Effector CD8-positive, alpha-beta T cell (primary cell): ENCODE measurements at regions not wholly inside any gene's neighbourhood (a gene's known extent, or its start where the extent isn't known, plus 50 kb on each side); places are given as distances from the start of the nearest gene placed in this dataset.
"Not testable (repeated sequence)": the region's sequence is repeated elsewhere in the genome, so short reads cannot be mapped to it uniquely, and the experiment has no call there.

Experiments used
- DNase-seq: peaks from one replicate; lab custom pipeline; 2025; lab: John Stamatoyannopoulos, UW

DNA sequence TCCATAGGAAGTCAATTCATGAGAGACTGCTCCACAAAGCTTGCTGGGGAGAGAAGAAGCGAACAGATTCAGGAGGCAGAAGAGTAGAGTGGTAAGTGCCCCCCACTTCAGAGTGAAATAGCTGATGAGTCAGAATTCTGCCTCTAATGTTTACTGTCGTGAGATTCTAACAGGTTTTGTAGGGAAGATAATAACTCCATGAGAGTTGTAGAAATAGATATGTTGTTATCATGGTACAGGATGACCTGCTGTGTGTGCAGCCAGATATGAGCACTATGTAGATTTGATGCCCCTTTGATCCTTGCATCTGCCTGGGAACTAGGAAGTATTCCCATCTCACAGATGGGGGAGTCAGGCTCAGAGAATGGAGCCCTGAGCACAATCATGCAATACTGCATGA lies 502.4 kb upstream of the CDH11 start:
- DNase-seq = no peak

DNA sequence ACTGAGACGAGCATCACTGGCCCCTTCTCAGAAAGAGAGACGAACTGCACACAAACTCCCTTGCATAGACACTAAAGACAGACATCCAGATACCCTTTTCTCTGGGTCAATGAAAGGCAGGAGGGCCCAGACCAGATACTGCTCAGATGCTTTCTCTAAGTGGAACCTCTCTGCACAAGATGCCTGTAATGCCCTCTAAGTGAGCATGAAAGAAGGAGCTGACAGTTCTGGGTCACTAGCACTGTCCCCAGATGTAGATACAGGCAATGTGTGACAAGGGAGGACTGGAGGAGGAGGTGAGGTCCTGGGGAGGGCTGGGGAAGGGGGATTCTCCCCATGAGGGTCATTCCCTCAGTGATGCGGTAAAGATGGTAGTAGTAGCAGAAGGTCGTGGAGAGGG lies 501.0 kb upstream of the CDH11 start:
- no peak for DNase-seq

DNA sequence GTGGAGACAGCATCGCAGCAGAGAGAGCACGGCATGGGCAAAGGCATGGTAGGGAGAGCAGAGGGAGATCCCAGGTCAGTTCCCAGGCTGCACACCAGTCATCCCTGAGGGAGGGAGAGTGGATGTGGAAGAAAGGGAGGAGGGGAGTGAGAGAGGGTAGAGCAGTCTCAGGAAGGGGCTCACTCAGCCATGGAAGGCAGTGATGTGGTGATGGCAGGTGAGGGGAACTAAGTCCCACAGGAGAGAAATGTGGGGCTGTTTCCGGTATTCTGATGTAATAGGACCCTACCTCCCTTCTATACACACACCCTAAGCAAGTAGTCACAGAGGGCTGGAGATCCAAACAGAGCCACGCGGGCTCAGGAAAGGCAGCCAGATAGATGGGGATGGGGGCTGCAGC lies 500.3 kb upstream of the CDH11 start:
- no peak for DNase-seq

DNA sequence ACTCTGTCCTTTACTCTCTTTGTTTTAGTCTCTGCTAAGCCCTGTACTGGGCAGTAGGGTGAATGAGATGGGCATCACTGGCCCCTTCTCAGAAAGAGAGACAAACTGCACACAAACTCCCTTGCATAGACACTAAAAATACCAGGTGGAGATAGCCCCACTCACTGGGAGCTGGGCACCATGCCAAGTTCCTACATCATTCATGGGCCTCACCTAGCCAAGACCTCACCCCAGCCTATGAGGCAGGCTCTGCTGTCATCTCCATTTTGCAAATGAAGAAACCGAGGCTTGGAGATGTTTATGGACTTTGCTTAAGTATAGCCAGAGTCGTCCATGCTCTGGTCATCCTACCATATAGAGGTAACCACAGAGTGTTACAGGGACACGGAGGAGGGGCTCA lies 499.8 kb upstream of the CDH11 start:
- DNase-seq = no peak

DNA sequence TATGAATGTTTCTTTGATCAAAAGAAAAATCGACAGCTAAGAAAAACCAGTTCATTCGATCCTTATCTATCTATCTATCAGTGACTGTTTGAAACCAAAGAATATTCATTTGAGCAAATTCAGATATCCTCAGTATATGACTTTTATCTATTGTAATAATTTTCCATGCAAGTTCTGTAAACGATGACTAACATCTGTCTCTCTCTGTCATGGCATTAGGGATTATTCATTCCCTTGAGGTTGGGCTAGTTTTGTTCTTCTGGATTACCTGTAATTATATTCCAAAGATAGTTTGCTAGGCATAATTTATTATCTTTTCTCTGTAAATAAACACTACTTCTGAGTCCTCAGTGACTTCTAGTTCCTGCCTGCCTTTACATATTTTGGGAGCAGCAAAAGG lies 497.7 kb upstream of the CDH11 start:
- no peak for DNase-seq

DNA sequence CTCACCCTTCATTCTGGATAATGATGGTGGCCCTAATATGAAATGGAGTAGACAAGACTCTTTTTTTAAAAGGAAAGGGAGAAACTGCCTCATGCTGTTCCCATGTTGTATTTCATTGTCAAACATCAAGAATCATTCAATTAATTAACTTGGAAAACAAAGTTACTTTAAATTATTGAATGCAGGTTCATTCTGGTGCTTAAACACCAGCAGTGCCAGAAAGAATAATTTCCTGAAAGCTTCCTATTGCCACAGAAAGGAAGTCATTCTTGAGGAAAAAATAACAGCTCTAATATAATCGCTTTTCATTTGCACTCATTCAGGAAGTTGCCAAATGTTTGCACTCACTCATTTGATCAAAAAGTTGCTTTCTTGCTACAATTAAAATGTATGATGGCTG lies 497.1 kb upstream of the CDH11 start:
- no peak for DNase-seq

DNA sequence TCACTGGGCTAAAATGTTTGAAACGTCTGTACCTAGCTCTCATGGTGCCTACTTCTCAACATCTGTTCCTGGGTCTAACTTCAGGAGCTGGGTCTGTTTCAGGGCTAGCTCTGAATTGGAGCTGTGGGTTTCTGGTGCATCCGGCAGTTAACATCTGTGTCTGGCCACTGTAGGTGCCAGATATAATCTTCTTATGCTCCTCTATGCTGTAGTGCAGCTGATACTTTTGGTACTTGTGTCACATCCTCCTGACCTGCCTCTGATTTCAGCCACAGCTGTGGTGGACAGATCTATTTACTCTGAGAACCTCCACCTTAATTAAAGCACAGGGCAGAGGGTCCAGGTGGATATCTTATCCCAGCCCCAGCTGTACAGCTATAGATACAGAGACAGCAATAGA lies 496.5 kb upstream of the CDH11 start:
- DNase-seq = no peak

DNA sequence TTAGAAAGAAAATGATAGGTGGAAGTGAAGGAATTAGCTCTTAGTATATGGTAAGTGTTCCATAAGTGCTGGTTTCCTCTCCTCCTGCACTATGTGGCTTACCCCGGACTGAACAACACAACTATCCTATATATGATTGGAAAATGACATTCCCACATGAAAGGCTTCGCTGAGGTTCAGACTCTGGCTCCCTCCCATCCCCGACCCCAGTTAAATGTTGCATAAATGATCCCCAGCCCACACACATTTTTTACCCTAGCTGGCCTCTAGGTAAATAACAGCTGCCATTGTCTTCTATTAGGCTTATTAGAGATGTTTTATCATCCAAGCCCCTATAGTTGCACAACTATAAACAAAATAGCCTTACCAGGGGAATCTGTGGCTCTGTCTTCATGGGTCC lies 495.6 kb upstream of the CDH11 start:
- no peak for DNase-seq

DNA sequence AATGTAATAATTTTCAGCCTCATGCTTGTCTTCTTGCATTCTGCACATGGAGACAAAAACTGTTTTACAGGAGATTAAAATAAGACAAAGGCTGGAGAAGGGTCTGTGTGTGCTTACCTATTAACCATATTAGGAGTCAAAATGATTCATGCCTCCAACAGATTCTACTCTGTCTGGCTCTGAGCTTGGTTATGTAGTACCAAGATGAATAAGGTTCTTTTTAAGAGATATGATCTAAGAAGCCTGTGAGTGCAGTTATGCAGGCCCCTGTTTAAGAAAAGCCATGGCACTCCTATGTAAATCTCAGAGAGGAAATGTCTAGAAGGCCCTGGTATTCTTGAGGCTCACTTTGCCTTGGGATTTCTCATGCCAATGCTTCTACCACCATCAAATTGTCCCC lies 486.6 kb upstream of the CDH11 start:
- DNase-seq = no peak

DNA sequence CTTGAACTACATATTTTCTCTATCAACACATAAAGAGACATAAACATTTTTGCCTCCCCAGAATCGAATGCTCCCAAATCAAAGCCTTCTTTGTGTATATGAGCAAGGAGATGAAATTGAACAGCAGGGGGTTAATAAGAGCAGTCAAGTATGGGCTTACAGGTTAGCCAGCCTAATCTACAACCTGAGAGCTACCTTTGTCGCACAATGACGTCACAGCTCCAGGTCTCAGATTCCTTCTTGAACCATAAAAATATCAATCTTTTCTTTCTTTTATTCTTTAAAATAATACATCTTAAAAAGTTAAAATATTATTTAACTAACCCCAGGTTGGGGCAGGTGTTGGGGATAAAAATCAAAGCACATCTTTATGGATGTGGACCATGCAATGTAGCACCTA lies 482.9 kb upstream of the CDH11 start:
- DNase-seq = no peak

DNA sequence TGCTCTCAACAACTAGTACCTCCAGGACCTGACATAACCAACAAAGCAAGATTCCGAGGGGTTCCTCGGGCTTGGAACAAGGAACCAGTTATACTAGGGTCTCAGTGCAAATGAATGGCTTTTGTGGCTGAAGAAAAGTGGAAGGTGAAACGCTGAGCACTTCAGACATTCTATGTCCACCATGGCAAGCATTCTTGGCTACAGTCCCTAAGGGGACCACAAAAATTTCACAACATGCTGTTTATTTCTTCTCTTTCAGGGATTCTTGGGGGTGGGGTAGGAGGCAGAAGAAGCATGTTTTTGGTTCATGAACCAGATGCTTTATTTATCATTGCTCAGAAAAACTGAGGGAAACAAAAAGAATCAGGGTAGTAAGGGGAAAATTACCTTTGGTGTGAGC lies 479.9 kb upstream of the CDH11 start:
- no peak for DNase-seq

DNA sequence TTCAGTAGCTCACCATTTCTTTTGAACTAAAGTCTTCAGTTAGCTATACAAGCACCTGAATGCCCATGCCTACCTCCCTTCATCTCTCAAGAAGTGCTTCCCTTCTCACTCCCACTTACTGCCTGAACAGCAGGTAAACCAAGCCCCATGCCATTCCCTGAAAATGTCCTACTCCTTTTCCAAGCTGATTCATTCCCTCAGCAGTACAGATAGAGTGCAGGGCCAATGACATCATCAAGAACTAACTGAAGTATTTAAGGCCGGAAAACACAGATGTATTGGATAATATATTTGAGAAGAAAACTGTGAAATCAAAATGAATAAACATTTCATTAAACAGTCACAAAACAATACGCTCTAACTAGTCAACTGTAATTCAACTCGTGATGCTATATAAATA lies 478.8 kb upstream of the CDH11 start:
- no peak for DNase-seq

DNA sequence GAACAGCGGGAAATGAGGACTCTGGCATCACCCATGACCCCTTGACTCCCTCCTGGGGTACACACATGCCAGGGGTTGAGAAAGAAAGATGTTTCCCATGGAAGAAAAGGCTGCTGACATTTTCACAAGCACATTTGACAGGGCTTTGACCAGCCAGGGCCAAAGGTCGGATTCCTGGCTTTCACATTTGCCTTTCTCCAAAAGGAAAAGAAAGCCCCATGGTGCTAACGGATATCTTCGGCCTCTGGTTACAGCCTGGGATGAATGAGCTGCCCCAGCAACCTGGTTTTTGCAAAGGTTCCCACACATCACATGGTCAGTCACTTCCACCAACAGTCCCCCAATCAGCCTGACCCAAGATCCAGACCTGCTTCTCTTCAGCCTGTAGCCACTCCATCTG lies 478.2 kb upstream of the CDH11 start:
- no peak for DNase-seq

DNA sequence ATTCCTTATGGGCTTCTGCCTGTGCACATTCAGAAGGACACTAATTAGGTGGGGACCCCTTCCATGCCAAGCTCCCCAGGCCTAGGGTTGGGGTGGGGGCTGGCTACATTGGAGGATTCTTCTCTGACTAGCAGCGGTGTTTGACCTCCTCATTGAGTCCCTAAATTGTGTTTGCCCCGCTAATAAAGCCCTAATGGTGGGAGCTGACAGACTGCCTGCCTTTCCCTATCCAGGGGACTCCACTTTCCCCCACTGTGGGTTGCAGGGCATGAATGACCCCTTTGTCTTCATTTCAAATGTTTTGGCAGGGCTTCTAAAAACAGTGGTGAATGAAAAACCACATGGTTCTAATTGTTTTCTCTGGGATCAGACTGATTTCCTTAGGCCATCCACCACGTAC lies 476.8 kb upstream of the CDH11 start:
- no peak for DNase-seq

DNA sequence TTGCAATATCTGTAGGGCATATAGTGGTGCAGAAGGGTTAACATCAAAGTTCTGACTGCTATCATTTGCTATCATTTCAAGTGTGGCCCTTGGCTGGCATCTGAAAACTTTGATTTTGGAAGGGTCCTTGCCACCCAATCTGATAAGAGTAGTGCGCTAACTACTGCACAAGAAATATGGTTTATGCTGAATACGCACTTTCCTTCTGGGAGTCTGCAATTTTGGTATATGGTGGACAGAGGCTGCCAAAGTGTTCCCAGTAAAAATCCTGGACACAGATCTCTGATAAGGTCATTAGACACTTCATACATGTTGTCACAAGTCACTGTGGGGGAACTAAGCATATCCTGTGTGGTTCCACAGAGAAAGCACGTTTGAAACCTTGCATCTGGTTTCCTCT lies 461.6 kb upstream of the CDH11 start:
- DNase-seq = no peak

DNA sequence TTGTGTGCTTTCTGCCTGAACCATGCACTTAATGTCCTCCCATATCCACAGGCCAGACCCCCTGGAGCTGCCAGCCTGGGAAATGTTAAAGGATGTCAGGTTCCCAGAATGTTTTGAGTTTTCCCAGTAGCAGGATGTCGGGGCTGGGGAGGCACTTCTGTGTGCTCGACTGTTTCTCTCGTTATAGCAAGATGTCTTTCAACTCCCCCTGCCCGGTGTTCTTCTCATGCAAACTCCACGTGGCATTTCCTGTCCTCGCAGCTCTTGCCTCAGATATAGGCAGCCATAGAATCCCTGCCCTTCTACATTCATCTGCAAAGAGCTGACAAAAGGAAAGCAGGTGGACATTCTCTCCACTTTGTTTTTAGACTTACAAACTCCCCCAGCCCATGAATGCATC lies 457.2 kb upstream of the CDH11 start:
- DNase-seq = no peak

DNA sequence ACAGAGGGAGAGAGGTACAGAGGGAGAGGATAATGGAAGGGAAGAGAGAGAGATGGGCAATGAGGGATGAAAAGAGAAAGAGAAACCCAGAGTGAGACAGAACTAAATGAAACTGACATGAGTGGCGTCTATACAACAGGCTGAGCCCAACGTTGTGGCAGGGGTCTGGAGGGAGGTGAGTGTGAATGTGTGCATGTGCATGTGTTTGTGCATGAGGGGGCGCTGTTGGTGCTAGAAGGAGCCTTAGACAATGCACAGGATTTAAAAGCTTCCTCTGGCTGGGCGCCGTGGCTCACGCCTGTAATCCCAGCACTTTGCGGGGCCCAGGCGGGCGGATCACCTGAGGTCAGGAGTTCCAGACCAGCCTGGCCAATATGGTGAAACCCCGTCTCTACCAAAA lies 454.8 kb upstream of the CDH11 start:
- DNase-seq = no peak

DNA sequence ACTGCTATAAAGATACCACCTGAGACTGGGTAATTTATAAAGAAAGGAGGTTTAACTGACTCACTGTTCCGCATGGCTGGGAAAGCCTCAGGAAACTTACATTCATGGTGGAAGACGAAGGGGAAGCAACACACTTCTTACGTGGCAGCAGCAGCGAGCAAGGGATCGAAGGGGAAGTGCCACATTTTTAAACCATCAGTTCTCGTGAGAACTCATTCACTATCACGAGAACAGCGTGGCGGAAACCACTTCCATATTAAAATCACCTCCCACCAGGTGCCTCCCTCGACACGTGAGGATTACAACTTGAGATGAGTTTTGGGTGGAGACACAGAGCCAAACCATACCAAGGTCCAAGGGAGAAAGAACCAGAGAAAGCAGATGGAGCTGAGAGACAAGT lies 454.3 kb upstream of the CDH11 start:
- no peak for DNase-seq

DNA sequence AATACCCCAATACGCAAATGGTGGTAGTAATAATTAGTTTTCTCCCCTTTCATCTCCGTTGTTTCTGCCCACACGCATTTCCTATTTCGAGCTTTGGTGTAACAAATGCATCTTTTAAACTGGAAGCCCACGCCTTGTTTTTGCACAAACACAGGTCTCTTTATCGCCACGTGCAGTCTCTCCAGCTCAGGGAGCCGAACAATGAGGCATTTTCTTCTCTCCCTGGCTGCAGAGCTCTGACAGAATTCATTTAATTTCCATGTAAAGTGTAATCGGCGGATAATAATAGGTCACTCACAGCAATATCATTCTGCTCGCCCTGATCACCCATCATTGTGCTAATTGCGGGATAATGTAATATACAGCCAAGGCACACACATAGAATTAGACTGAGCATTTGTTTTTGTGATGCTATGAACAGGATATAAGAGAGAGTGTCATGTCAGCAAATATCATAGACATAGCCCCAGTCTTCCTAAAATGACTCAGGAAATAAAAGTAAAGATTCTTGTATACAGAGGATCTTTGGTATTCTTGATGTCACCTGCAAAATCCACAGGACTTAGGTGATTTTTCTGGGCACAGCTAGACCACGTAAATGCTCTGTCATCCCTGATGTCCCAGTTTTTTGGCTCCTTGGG lies 452.6 kb upstream of the CDH11 start:
- DNase-seq = no peak

DNA sequence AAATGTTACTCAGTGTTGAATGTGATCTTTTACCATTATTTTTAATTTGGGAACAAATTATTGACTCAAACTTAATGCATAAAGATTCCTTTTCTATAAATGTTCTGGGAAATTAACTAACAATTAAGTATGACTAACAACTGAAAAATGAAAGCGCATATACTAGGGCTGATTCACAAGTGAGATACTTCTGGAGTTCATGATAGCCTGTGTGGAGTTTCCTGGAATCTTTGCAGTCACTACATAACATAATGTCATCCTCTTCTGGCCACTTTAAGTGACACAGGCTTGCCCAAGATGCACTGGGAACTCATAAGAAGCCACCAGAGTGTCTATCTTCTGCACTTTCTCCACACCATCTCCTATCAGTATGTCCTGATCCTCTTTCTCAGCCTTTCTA lies 450.3 kb upstream of the CDH11 start:
- DNase-seq = no peak

DNA sequence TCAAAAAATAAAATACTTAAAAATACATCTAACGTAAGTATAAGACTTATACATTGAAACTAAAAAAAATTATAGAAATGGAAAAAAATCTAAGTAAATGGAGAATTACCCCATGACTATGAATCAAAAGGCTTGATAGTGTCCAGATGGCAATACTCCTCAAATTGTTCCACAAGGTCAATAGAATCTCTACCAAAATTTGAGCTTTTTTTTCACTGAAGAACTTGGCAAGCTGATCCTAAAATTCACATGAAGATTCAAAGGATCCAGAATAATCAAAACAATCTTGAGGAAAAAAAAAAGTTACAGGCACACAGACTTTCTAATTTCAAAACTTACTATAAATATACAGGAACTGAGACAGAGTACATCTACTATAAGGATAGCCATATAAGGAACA lies 448.4 kb upstream of the CDH11 start:
- no peak for DNase-seq

DNA sequence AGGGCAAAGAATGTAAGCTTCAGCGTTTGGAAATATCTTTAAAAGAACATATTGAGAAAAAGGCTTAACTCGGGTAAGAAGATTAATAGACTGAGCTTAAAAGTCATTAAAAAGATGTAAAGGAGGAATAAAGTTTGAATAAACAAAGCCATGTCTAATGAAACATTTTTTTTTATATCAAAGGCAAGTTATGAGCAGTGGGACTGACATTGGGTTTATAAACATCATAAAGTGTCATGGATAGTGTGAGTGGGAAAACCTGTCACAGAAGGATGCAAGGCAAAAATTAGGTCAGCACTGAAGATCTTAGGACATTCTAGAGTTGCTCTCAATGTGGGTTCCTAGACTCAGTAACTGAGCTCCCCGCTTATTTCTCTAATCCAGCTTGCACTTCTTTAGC lies 438.0 kb upstream of the CDH11 start:
- DNase-seq = no peak

DNA sequence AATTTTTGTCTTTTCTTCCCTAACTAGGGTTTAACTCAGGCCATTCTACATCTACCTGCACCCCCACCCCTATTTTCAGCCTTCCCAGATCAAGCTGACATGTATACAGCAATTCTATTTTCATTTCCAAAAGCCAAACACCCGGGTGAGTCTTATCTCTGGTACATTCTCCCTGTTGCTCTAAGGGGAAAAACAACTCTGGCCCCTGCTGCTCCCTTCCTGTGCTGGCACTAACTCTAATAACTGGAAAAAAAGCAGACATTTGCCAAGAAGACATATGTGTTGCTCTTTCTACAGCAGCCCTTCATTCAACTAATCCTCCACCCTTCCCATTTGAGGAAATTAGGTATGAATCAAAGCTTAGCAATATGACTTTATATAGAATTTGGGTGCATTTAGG lies 427.8 kb upstream of the CDH11 start:
- DNase-seq = not testable (repeated sequence)

DNA sequence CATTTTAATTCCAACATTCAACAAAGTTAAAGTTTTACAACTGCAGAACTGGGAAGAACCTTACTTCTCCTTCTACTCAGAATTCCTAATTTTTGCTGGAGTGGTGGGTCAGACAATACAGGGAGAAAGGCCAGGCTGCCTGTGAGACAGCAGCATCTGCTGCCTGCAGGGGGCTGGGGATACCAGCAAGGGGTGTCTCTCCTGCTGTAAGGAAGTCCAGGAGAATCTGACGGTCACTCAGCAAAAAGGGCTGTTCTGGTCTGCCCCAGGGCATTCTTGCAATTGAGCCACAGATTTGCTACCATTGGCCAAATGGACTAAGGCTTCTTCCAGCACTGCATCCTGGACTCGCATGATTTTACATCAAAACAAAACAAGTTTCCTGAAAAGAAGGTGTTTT lies 426.6 kb upstream of the CDH11 start:
- no peak for DNase-seq
